Stimulated activated effector memory CD8-positive, alpha-beta T cell treated with anti-CD3 and anti-CD28 coated beads, Interleukin-12 subunit alpha, Interleukin-12 subunit beta, amount 100 ng/mL, for 72 hours (primary cell): ENCODE measurements at regions not wholly inside any gene's neighbourhood (a gene's known extent, or its start where the extent isn't known, plus 50 kb on each side); places are given as distances from the start of the nearest gene placed in this dataset.
A peak's percentile ranks its signal among the peaks of the same experiment; 100 is the strongest.
"Not testable (repeated sequence)": the region's sequence is repeated elsewhere in the genome, so short reads cannot be mapped to it uniquely, and the experiment has no call there.

Experiments used
- ATAC-seq: fragments of 150-1000 bp; cut with Tn5 transposase; 2 replicates; pipeline ENCODE4 v1.10.0; 2021
- DNase-seq, 2 donors: peaks; one replicate each; pipeline ENCODE4 v3.0.0; 2021 to 2022; ENCODE audit warnings: low spot score in 2 of 2
- H3K27ac Mint-ChIP-seq: one replicate; pipeline ENCODE4 v1.8.0; 2022; ENCODE audit warnings: mild to moderate bottlenecking, mixed read lengths
- H3K36me3 Mint-ChIP-seq: one replicate; pipeline ENCODE4 v1.8.0; 2022; ENCODE audit warnings: mild to moderate bottlenecking, mixed read lengths
- H3K4me1 Mint-ChIP-seq: one replicate; pipeline ENCODE4 v1.8.0; 2022; ENCODE audit warnings: mixed read lengths
- H3K4me3 Mint-ChIP-seq: one replicate; pipeline ENCODE4 v1.8.0; 2022; ENCODE audit warnings: mild to moderate bottlenecking, mixed read lengths
- H3K9me3 Mint-ChIP-seq: one replicate; pipeline ENCODE4 v1.8.0; 2022; ENCODE audit warnings: mixed read lengths

GRCh38 chr2:111472844-111473403 lies 352.2 kb downstream of the BCL2L11 start:
- H3K9me3 Mint-ChIP-seq, DNase-seq, H3K4me3 Mint-ChIP-seq, H3K27ac Mint-ChIP-seq: not testable (repeated sequence)
- peaks cover 15% of the 10 kb centered on the region for H3K4me1 Mint-ChIP-seq
- H3K36me3 Mint-ChIP-seq: peaks cover 11% of the 10 kb centered on the region
- ATAC-seq: peak; percentile 68

DNA sequence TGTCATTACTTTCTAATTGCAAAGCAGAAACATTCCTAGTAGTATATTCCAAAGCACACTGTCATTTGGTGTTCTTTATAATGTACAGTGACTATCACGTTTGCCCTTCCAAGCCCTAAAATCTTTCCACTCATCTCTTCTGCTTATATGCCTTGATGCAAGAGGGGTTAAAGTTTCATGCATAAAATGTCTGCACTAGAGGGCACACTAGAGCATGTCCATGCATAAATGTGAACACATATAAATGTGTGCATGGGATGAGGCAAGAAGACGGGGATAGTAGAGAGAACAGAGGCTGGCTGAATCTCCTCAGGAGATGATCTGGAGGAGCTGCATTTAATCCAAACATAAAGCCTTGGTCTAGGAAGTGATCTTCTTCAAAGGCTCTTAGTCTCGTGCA lies 352.8 kb downstream of the BCL2L11 start:
- ATAC-seq: peak; percentile 62

DNA sequence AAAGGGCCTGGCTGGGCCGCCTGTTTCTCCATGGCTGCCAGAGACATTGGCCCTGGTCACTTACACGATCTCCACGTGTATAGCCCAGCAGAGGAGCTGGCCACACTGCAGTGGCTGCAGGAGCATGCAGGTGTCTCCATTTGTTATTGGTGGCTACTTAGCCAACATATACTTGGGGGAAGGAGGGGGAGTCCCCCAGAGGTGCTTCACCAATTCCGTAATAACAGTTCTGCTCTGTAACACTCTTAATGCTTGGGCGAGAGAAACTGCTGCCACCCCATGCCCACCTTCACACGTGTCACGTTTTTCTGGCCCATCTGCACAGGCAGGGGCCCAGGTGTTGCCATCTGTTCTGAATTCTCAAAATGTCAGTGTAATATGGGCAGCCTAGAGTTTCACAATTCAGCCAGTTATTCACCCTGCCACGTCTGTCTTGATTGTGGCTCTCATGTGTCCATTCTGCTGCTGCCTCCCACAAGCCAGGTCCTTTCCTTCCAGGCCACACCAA lies 353.5 kb downstream of the BCL2L11 start:
- not testable (repeated sequence) for H3K27ac Mint-ChIP-seq, DNase-seq, ATAC-seq, H3K4me3 Mint-ChIP-seq, H3K9me3 Mint-ChIP-seq, H3K36me3 Mint-ChIP-seq
- peaks cover 20% of the 10 kb centered on the region for H3K4me1 Mint-ChIP-seq

More for the DNA sequence above, 352.8 kb downstream of the BCL2L11 start:
- H3K36me3 Mint-ChIP-seq: peaks cover 11% of the 10 kb centered on the region
- H3K27ac Mint-ChIP-seq, H3K4me3 Mint-ChIP-seq, H3K9me3 Mint-ChIP-seq, DNase-seq: not testable (repeated sequence)
- peaks cover 15% of the 10 kb centered on the region for H3K4me1 Mint-ChIP-seq

DNA sequence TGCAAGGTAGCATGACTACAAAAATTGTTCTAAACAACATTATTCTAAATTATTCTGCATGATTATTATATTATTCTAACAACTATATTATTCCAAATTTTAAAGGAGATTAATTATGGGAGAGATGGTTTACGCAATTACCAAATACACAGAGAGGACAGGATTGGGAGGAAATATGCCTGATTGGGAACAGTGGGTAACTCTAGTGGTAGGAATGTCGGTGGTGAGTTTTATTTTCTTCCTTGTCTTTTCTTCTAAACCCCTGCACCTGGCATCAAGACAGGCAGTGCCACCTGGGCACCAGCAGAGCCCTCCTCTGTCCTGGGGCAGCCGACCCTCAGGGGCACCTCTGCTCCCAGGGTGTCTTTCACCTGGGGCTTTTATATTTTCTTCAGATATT lies 357.6 kb downstream of the BCL2L11 start:
- H3K36me3 Mint-ChIP-seq, DNase-seq, H3K9me3 Mint-ChIP-seq, ATAC-seq: not testable (repeated sequence)
- Mint-ChIP-seq H3K4me3 (peak overlapping the region; percentile 55), H3K27ac (peak overlapping the region; percentile 87), H3K4me1 (peaks cover 36% of the 10 kb centered on the region)

DNA sequence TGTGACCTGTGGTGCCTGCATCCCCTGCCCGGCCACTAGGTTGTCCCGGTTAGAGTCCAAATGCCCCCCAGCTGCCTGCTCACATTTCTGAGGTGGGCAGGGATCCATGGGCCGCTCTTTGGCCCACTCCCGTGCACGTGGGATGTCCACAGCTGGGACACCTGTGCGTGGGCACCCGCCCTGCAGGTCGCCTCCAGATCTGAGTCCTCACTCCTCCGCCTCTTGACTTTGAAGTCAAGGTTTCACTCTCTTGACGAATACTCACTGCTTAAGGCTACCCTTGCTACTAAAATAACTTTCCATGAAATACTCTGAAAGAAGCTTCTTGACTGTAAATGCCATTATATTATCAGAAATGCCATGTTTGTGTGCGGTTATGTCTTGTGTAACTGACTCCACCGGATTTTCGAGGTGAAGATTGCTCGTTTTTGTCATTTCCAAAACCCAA lies 358.2 kb downstream of the BCL2L11 start:
- Mint-ChIP-seq H3K4me3 (peak overlapping the region; percentile 55), H3K27ac (peak overlapping the region; percentile 87), H3K4me1 (peaks cover 33% of the 10 kb centered on the region)
- H3K9me3 Mint-ChIP-seq, H3K36me3 Mint-ChIP-seq: not testable (repeated sequence)
- peak; percentile 65 for ATAC-seq
- peak in 1 of 2 donors; percentile 69 for DNase-seq

- not testable (repeated sequence) for H3K36me3 Mint-ChIP-seq, H3K9me3 Mint-ChIP-seq, DNase-seq
- peak; percentile 76 for ATAC-seq
- peaks cover 26% of the 10 kb centered on the region for H3K4me1 Mint-ChIP-seq
- H3K27ac Mint-ChIP-seq: peak overlapping the region; percentile 87
- H3K4me3 Mint-ChIP-seq: peak overlapping the region; percentile 55
These were observed 359.4 kb downstream of the BCL2L11 start for GRCh38 chr2:111480016-111480625.

- not testable (repeated sequence) for H3K9me3 Mint-ChIP-seq, H3K36me3 Mint-ChIP-seq, DNase-seq
- peak overlapping the region; percentile 87 for H3K27ac Mint-ChIP-seq
- peak overlapping the region; percentile 55 for H3K4me3 Mint-ChIP-seq
- H3K4me1 Mint-ChIP-seq: peaks cover 29% of the 10 kb centered on the region
- ATAC-seq: peak; percentile 4
These were observed 359.9 kb downstream of the BCL2L11 start for GRCh38 chr2:111480633-111481032.

DNA sequence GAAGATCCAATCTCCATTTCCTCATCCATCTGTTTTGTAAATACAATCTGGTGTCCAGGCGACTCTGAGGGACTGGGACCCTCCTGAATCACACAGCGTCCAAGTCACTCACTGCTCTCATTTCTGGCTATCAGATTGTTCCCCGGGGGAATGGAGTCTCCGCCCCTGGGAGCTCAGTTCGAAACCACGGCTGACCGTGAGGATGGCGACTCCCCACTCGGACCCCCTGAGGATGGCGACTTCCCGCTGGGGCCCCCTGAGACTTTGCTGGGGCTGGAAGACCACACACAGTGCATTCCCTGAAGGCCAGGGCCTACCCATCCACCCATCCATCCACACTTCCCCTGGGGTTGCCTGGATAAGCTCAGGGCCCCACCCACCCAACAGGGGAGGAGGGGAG lies 360.5 kb downstream of the BCL2L11 start:
- H3K4me3 Mint-ChIP-seq: not testable (repeated sequence)

GRCh38 chr2:111482987-111483679 lies 362.4 kb downstream of the BCL2L11 start:
- peak; percentile 92 for ATAC-seq
- not testable (repeated sequence) for H3K4me3 Mint-ChIP-seq, H3K9me3 Mint-ChIP-seq, DNase-seq, H3K27ac Mint-ChIP-seq, H3K36me3 Mint-ChIP-seq
- H3K4me1 Mint-ChIP-seq: peaks cover 35% of the 10 kb centered on the region

More for the DNA sequence above, 360.5 kb downstream of the BCL2L11 start:
- not testable (repeated sequence) for H3K27ac Mint-ChIP-seq, H3K9me3 Mint-ChIP-seq, H3K36me3 Mint-ChIP-seq, DNase-seq, ATAC-seq
- H3K4me1 Mint-ChIP-seq: peaks cover 35% of the 10 kb centered on the region

- not testable (repeated sequence) for H3K36me3 Mint-ChIP-seq, H3K4me3 Mint-ChIP-seq, DNase-seq, H3K27ac Mint-ChIP-seq, H3K9me3 Mint-ChIP-seq, ATAC-seq
- H3K4me1 Mint-ChIP-seq: peaks cover 30% of the 10 kb centered on the region
These were observed 363.4 kb downstream of the BCL2L11 start for GRCh38 chr2:111484097-111484496.

- H3K4me1 Mint-ChIP-seq: peaks cover 17% of the 10 kb centered on the region
- H3K27ac Mint-ChIP-seq: peak overlapping the region; percentile 83
- not testable (repeated sequence) for ATAC-seq, H3K9me3 Mint-ChIP-seq, H3K36me3 Mint-ChIP-seq, H3K4me3 Mint-ChIP-seq, DNase-seq
These were observed 365.2 kb downstream of the BCL2L11 start for GRCh38 chr2:111485895-111486294.

DNA sequence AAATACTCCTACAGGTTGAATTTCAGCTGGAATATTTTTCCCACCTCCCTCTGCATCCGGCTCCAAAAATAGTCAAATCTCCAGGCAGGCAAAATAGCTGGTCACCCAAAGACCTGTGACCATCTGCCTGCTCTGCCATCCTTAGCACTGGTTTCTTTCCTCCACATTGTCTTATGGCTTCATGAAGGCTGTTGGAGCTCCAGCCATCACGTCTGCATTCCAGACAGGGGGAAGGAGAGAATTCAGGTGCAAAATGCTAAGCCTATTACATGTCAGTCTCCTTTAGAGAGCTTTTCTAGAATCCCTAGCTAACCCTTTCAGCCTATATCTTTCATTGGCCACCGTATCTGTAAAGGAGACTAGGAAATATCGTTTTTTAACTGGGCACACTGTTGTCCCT lies 367.7 kb downstream of the BCL2L11 start:
- ATAC-seq, H3K9me3 Mint-ChIP-seq, DNase-seq, H3K4me3 Mint-ChIP-seq, H3K36me3 Mint-ChIP-seq, H3K27ac Mint-ChIP-seq: not testable (repeated sequence)
- peaks cover 14% of the 10 kb centered on the region for H3K4me1 Mint-ChIP-seq

- not testable (repeated sequence) for H3K4me3 Mint-ChIP-seq, ATAC-seq, H3K27ac Mint-ChIP-seq, DNase-seq, H3K9me3 Mint-ChIP-seq
- peaks cover 13% of the 10 kb centered on the region for H3K36me3 Mint-ChIP-seq
- H3K4me1 Mint-ChIP-seq: peaks cover 14% of the 10 kb centered on the region
These were observed 368.7 kb downstream of the BCL2L11 start for GRCh38 chr2:111489460-111489859.

- DNase-seq, H3K4me1 Mint-ChIP-seq, H3K9me3 Mint-ChIP-seq: not testable (repeated sequence)
- H3K4me3 Mint-ChIP-seq: peak overlapping the region; percentile 70
- H3K36me3 Mint-ChIP-seq: peaks cover 13% of the 10 kb centered on the region
- H3K27ac Mint-ChIP-seq: peak overlapping the region; percentile 78
- peak; percentile 55 for ATAC-seq
These were observed 370.5 kb downstream of the BCL2L11 start for GRCh38 chr2:111491181-111491580.

DNA sequence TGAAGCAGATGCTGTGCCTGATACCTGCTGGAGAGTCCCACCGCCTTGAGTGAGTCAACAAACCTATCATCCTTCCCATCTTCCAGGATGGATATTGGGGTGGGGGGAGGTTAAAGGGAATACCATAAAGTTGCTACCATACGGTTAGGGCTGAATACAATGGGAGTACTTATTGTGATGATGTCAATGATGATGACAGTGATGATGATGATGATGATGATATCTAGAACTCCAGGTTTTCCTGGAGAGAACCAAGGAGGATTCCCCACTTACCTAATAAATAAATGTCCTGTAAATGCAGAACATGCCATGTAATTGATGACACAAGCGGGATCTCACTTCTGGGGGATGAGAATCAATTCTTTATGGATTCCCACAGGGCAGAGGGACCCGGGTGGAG lies 370.9 kb downstream of the BCL2L11 start:
- H3K36me3 Mint-ChIP-seq: peaks cover 13% of the 10 kb centered on the region
- not testable (repeated sequence) for H3K9me3 Mint-ChIP-seq, ATAC-seq, DNase-seq, H3K4me1 Mint-ChIP-seq
- peak overlapping the region; percentile 78 for H3K27ac Mint-ChIP-seq
- peak overlapping the region; percentile 70 for H3K4me3 Mint-ChIP-seq
